Left lung (tissue), 4 donors: ENCODE measurements at regions not wholly inside any gene's neighbourhood (a gene's known extent, or its start where the extent isn't known, plus 50 kb on each side); places are given as distances from the start of the nearest gene placed in this dataset.

Source experiments
- ATAC-seq: fragments of 200-7000 bp; cut with Tn5 transposase; one replicate; pipeline ENCODE4 v1.9.1; 2020; ENCODE audit warnings: moderate library complexity
- DNase-seq, 4 donors: peaks; one replicate each; pipeline ENCODE4 v3.0.0-alpha.2; 2013 to 2020
- H3K27ac ChIP-seq, 2 donors: fragments of 200-600 bp; sonication (generic) in 1 of 2; one replicate each; pipeline versions ENCODE4 v1.5.0 to v1.8.0; 2020 to 2021
- H3K27me3 ChIP-seq, 2 donors: fragments of 200-600 bp; sonication (generic) in 1 of 2; one replicate each; pipeline versions ENCODE4 v1.5.0 to v1.8.0; 2020 to 2021
- H3K36me3 ChIP-seq, 2 donors: fragments of 200-600 bp; sonication (generic) in 1 of 2; one replicate each; pipeline versions ENCODE4 v1.5.0 to v1.8.0; 2020 to 2021
- H3K4me1 ChIP-seq, 2 donors: fragments of 200-600 bp; one replicate each; pipeline ENCODE4 v1.8.0; 2021
- H3K4me3 ChIP-seq, 2 donors: fragments of 200-600 bp; sonication (generic) in 1 of 2; one replicate each; pipeline versions ENCODE4 v1.5.0 to v1.8.0; 2020 to 2021; ENCODE audit warnings: mild to moderate bottlenecking in 1 of 2
- H3K9me3 ChIP-seq, 2 donors: fragments of 200-600 bp; sonication (generic) in 1 of 2; one replicate each; pipeline versions ENCODE4 v1.5.0 to v1.8.0; 2020 to 2021
- CTCF ChIP-seq, 2 donors: fragments of 200-600 bp; sonication (generic) in 1 of 2; IDR thresholded peaks; one replicate each; pipeline versions ENCODE4 v1.5.0 to v1.8.0; 2021; ENCODE audit warnings: antibody characterized with exemption in 2 of 2
- intact Hi-C, 2 donors: fragments of 100-400 bp; cut with DNase I; formaldehyde crosslinking; loops; one replicate each; pipeline versions ENCODE4 v1.11.2 to v1.14.2; 2022
- donor health status: DM: no; HTN: yes; CAD: no.
- donor health status: DM: no; HTN: no; CAD: no.

GRCh38 chr15:87711026-87711425 is 545.5 kb downstream of the NTRK3 start:
- ATAC-seq (peak; percentile 56), DNase-seq (no peak)
- H3K4me1 ChIP-seq, result peaks cover 0 to 10% of the 10 kb centered on the region in 2 donors
- H3K27me3 ChIP-seq, result peaks cover 0 to 7% of the 10 kb centered on the region in 2 donors
- no peak overlapping the region for H3K4me3 ChIP-seq
- H3K36me3 ChIP-seq, result no peaks in the 10 kb centered on the region
- intact Hi-C loops, result no loop called here
- H3K9me3 ChIP-seq, result no peaks in the 10 kb centered on the region
- H3K27ac ChIP-seq, result peak overlapping the region; percentile 26 to 58
- TF ChIP-seq CTCF (IDR thresholded peaks at IDR 0.05), result no peak

GRCh38 chr15:87710406-87710805 is 546.1 kb downstream of the NTRK3 start:
- no peak overlapping the region for H3K27ac ChIP-seq
- intact Hi-C loops, result no loop called here
- H3K4me1 ChIP-seq, result peaks cover 0 to 10% of the 10 kb centered on the region in 2 donors
- DNase-seq (peak in 1 of 4 donors; percentile 44), ATAC-seq (peak; percentile 77)
- no peaks in the 10 kb centered on the region for H3K9me3 ChIP-seq
- no peak overlapping the region for H3K4me3 ChIP-seq
- no peaks in the 10 kb centered on the region for H3K36me3 ChIP-seq
- peaks cover 0 to 7% of the 10 kb centered on the region in 2 donors for H3K27me3 ChIP-seq
- TF ChIP-seq CTCF (IDR thresholded peaks at IDR 0.05), result no peak

- Histone ChIP-seq H3K4me3 (no peak overlapping the region), H3K9me3 (no peaks in the 10 kb centered on the region), H3K27ac (no peak overlapping the region), H3K4me1 (peaks cover 0 to 10% of the 10 kb centered on the region in 2 donors), H3K36me3 (no peaks in the 10 kb centered on the region), H3K27me3 (peaks cover 0 to 7% of the 10 kb centered on the region in 2 donors)
- ATAC-seq, result no peak
- intact Hi-C loops, result no loop called here
- no peak for DNase-seq
- no peak for TF ChIP-seq CTCF (IDR thresholded peaks at IDR 0.05)
Observed at GRCh38 chr15:87707566-87708130, 548.9 kb downstream of the NTRK3 start.

- ATAC-seq, result no peak
- intact Hi-C loops, result no loop called here
Observed at GRCh38 chr15:87707071-87707470, 549.5 kb downstream of the NTRK3 start.

GRCh38 chr15:87706001-87706400 is 550.5 kb downstream of the NTRK3 start:
- no peak overlapping the region for H3K4me3 ChIP-seq
- DNase-seq (no peak), ATAC-seq (no peak)
- no peaks in the 10 kb centered on the region for H3K36me3 ChIP-seq
- peaks cover 0 to 7% of the 10 kb centered on the region in 2 donors for H3K27me3 ChIP-seq
- TF ChIP-seq CTCF (IDR thresholded peaks at IDR 0.05), result no peak
- peaks cover 0 to 3% of the 10 kb centered on the region in 2 donors for H3K4me1 ChIP-seq
- no peaks in the 10 kb centered on the region for H3K9me3 ChIP-seq
- no peak overlapping the region for H3K27ac ChIP-seq
- intact Hi-C loops, result no loop called here

More at GRCh38 chr15:87707071-87707470, 549.5 kb downstream of the NTRK3 start:
- no peak overlapping the region for H3K27ac ChIP-seq
- H3K36me3 ChIP-seq, result no peaks in the 10 kb centered on the region
- TF ChIP-seq CTCF (IDR thresholded peaks at IDR 0.05), result no peak
- peaks cover 0 to 7% of the 10 kb centered on the region in 2 donors for H3K27me3 ChIP-seq
- H3K9me3 ChIP-seq, result no peaks in the 10 kb centered on the region
- no peak for DNase-seq
- no peak overlapping the region for H3K4me3 ChIP-seq
- peaks cover 0 to 10% of the 10 kb centered on the region in 2 donors for H3K4me1 ChIP-seq
